ENCODE measurements at regions not wholly inside any gene's neighbourhood (a gene's known extent, or its start where the extent isn't known, plus 50 kb on each side); places are given as distances from the start of the nearest gene placed in this dataset.

DNA sequence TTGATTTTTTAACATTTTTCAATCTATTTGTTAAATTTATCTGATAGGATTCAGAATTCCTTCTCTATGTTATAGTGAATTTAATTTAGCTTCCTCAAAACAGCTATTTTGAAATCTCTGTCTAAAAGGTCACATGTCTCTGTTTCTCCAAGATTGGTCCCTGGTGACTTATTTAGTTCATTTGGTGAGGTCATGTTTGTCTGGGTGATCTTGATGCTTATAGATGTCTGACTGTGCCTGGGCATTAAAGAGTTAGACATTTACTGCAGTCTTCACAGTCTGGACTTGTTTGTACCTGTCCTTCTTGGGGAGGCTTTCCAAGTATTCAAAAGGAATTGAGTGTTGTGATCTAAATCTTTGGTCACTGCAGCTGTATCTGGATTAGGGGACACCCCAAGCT is 169.5 kb upstream of the C2CD4B start:
- no peak overlapping the region for H3K27ac Mint-ChIP-seq
- H3K36me3 Mint-ChIP-seq (ENCODE audit: low read depth) = no peaks in the 10 kb centered on the region
- no peak for ATAC-seq (ENCODE audit: low read depth)
- H3K4me1 Mint-ChIP-seq = no peaks in the 10 kb centered on the region
- H3K4me3 Mint-ChIP-seq = no peak overlapping the region
- TF ChIP-seq, protein P1, sequence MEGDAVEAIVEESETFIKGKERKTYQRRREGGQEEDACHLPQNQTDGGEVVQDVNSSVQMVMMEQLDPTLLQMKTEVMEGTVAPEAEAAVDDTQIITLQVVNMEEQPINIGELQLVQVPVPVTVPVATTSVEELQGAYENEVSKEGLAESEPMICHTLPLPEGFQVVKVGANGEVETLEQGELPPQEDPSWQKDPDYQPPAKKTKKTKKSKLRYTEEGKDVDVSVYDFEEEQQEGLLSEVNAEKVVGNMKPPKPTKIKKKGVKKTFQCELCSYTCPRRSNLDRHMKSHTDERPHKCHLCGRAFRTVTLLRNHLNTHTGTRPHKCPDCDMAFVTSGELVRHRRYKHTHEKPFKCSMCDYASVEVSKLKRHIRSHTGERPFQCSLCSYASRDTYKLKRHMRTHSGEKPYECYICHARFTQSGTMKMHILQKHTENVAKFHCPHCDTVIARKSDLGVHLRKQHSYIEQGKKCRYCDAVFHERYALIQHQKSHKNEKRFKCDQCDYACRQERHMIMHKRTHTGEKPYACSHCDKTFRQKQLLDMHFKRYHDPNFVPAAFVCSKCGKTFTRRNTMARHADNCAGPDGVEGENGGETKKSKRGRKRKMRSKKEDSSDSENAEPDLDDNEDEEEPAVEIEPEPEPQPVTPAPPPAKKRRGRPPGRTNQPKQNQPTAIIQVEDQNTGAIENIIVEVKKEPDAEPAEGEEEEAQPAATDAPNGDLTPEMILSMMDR (IDR thresholded peaks at IDR 0.05) = no peak
- intact Hi-C loops (cut with micrococcal nuclease) = no loop called here
- H3K9me3 Mint-ChIP-seq = no peaks in the 10 kb centered on the region
- H3K27me3 Mint-ChIP-seq = peaks cover 3% of the 10 kb centered on the region
- ChIA-PET POLR2A (no interaction called here), CTCF (no interaction called here)
- DNase-seq = no peak

DNA sequence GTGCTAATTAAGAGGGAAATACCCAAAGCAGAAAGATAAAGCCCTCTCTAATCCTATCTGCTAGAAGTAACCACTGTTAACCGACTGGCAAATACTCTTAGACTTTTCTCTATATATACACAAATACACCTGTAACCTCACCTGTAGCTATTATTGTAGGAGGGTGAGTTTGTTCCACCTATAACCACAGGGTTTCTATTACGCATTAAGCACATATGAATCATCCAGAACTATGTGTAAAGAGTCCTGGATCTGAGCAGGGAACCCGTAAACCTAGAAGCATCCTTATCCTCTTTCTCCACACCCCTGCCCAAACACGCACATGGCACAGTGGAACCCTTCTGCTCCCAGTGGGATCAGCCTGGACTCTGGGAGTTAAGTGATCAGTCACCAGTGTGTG is 172.8 kb upstream of the C2CD4B start:
- Mint-ChIP-seq H3K4me1 (no peaks in the 10 kb centered on the region), H3K36me3 (ENCODE audit: low read depth) (no peaks in the 10 kb centered on the region), H3K27me3 (peaks cover 3% of the 10 kb centered on the region), H3K9me3 (no peaks in the 10 kb centered on the region), H3K4me3 (no peak overlapping the region), H3K27ac (no peak overlapping the region)
- TF ChIP-seq, protein P1 (IDR thresholded peaks at IDR 0.05) = no peak
- ChIA-PET POLR2A (no interaction called here), CTCF (no interaction called here)
- intact Hi-C loops (cut with micrococcal nuclease) = no loop called here
- no peak for DNase-seq
- ATAC-seq (ENCODE audit: low read depth) = no peak

DNA sequence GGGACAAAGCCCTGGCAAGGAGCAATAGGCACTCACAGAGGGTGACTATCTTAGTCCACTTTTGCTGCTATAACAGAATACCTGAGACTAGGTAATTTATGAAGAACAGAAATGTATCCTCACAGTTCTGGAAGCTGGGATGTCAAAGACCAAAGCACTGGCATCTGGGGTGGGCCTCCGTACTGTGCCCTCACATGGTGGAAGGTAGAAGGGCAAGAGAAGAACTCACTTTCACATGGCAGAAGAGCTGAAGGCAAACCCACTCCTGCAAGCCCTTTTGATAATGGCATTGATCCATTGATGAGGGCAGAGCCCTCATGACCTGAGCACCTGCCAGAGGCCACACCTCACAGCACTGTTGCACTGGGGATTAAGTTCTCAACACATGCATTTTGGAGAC is 173.4 kb upstream of the C2CD4B start:
- H3K27me3 Mint-ChIP-seq = peaks cover 3% of the 10 kb centered on the region
- DNase-seq (no peak), ATAC-seq (ENCODE audit: low read depth) (no peak)
- H3K36me3 Mint-ChIP-seq (ENCODE audit: low read depth) = no peaks in the 10 kb centered on the region
- H3K27ac Mint-ChIP-seq = no peak overlapping the region
- TF ChIP-seq, protein P1 (IDR thresholded peaks at IDR 0.05) = no peak
- H3K4me3 Mint-ChIP-seq = no peak overlapping the region
- ChIA-PET POLR2A (no interaction called here), CTCF (no interaction called here)
- no peaks in the 10 kb centered on the region for H3K4me1 Mint-ChIP-seq
- no peaks in the 10 kb centered on the region for H3K9me3 Mint-ChIP-seq
- intact Hi-C loops (cut with micrococcal nuclease) = no loop called here

DNA sequence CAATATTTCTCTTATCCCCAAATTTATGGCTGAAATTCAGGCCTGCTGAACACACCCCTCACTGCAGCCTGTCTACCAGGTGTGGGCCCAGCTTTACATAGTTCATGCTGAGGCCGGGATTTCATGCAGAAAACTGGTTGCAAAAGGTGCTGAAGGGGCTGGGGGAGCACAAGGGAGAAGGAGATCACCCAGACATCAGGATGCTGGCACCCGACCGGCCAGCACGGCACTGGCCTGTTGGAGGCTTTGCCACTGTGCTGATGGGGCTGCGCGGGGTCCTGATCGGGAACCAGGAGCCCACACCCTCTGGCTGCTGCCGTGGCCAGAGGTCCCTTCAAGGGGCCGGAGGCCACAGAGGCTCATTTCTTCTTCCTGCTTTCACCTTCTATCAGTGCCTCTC is 177.9 kb upstream of the C2CD4B start:
- H3K4me1 Mint-ChIP-seq = peaks cover 6% of the 10 kb centered on the region
- no peak for ATAC-seq (ENCODE audit: low read depth)
- DNase-seq = no peak
- no peak overlapping the region for H3K27ac Mint-ChIP-seq
- peaks cover 5% of the 10 kb centered on the region for H3K9me3 Mint-ChIP-seq
- no peaks in the 10 kb centered on the region for H3K36me3 Mint-ChIP-seq (ENCODE audit: low read depth)
- ChIA-PET POLR2A (no interaction called here), CTCF (no interaction called here)
- TF ChIP-seq, protein P1 (IDR thresholded peaks at IDR 0.05) = no peak
- intact Hi-C loops (cut with micrococcal nuclease) = no loop called here
- no peak overlapping the region for H3K4me3 Mint-ChIP-seq
- H3K27me3 Mint-ChIP-seq = peaks cover 3% of the 10 kb centered on the region

DNA sequence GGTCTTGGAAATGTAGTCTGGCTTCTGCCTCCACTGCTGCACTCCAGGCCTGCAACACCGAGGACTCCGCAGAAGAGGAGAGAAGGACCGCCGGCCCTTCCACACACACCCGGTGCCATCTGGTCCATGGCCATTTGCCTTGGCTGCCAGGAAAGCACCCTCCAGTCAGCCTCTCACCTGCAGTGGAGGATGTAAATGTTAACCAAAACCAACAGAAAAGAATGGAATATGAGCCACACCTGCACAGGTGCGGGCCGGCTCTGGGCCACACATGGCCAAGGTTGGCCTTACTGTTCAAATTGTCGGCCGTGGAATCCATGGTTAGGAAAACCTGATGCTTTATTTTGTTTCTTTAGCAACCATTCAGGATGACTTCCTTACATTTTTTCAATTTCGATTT is 178.3 kb upstream of the C2CD4B start:
- H3K27me3 Mint-ChIP-seq = peaks cover 3% of the 10 kb centered on the region
- intact Hi-C loops (cut with micrococcal nuclease) = no loop called here
- CTCF ChIA-PET = no interaction called here

More for the DNA sequence above, 178.3 kb upstream of the C2CD4B start:
- TF ChIP-seq, protein P1 (IDR thresholded peaks at IDR 0.05) = no peak
- Mint-ChIP-seq H3K4me3 (no peak overlapping the region), H3K9me3 (peaks cover 5% of the 10 kb centered on the region), H3K36me3 (ENCODE audit: low read depth) (no peaks in the 10 kb centered on the region), H3K27ac (no peak overlapping the region), H3K4me1 (peaks cover 6% of the 10 kb centered on the region)
- POLR2A ChIA-PET = no interaction called here
- ATAC-seq (ENCODE audit: low read depth) (no peak), DNase-seq (no peak)
